GM23338 (cell line): ENCODE measurements at regions not wholly inside any gene's neighbourhood (a gene's known extent, or its start where the extent isn't known, plus 50 kb on each side); places are given as distances from the start of the nearest gene placed in this dataset.
"Not testable (repeated sequence)": the region's sequence is repeated elsewhere in the genome, so short reads cannot be mapped to it uniquely, and the experiment has no call there.

Experiments used
- ATAC-seq: fragments of 200-7000 bp; cut with Tn5 transposase; 3 replicates; pipeline ENCODE4 v1.9.1; 2020
- DNase-seq: peaks from one replicate; pipeline ENCODE4 v3.0.0-alpha.2; 2015; ENCODE audit warnings: low spot score
- H2AFZ ChIP-seq: fragments of 200-600 bp; sonication (generic); 2 replicates; pipeline ENCODE4 v1.8.0; 2016; ENCODE audit warnings: antibody characterized with exemption, mild to moderate bottlenecking, moderate library complexity
- H3F3A ChIP-seq: fragments of 200-600 bp; sonication (generic); replicated peaks from 2 replicates; pipeline ENCODE4 v1.8.0; 2017; ENCODE audit warnings: antibody characterized with exemption, mixed run types, low read depth
- H3K27ac ChIP-seq: fragments of 200-600 bp; sonication (generic); 2 replicates; pipeline ENCODE4 v1.6.1; 2016; ENCODE audit warnings: low read depth
- H3K27me3 ChIP-seq: fragments of 200-600 bp; sonication (generic); 2 replicates; pipeline ENCODE4 v1.8.0; 2016; ENCODE audit warnings: mild to moderate bottlenecking, mixed run types, moderate library complexity; ENCODE audit not compliant: insufficient read depth
- H3K36me3 ChIP-seq: fragments of 200-600 bp; sonication (generic); 2 replicates; pipeline ENCODE4 v1.8.0; 2016; ENCODE audit warnings: mild to moderate bottlenecking; ENCODE audit not compliant: insufficient read depth
- H3K4me1 ChIP-seq: fragments of 200-600 bp; sonication (generic); 2 replicates; pipeline ENCODE4 v1.8.0; 2016; ENCODE audit warnings: mild to moderate bottlenecking, moderate library complexity; ENCODE audit not compliant: insufficient read depth
- H3K4me2 ChIP-seq: fragments of 200-600 bp; sonication (generic); 2 replicates; pipeline ENCODE4 v1.7.1; 2017; ENCODE audit warnings: mixed run types
- H3K4me3 ChIP-seq: fragments of 200-600 bp; sonication (generic); 2 replicates; pipeline ENCODE4 v1.6.1; 2016; ENCODE audit warnings: mixed run types
- H3K79me2 ChIP-seq: fragments of 200-600 bp; sonication (generic); replicated peaks from 2 replicates; pipeline ENCODE4 v1.8.0; 2017; ENCODE audit warnings: mild to moderate bottlenecking; ENCODE audit not compliant: insufficient read depth
- H3K9me2 ChIP-seq: fragments of 200-600 bp; sonication (generic); 2 replicates; pipeline ENCODE4 v1.8.0; 2017; ENCODE audit not compliant: insufficient read depth
- H4K20me1 ChIP-seq: fragments of 200-600 bp; sonication (generic); replicated peaks from 2 replicates; pipeline ENCODE4 v1.8.0; 2017; ENCODE audit warnings: mild to moderate bottlenecking; ENCODE audit not compliant: insufficient read depth
- H3K27ac Mint-ChIP-seq: 2 replicates; pipeline ENCODE4 v1.8.0; 2020; ENCODE audit warnings: inconsistent platforms, mild to moderate bottlenecking, moderate library complexity, mixed read lengths
- H3K27me3 Mint-ChIP-seq: 3 replicates; pipeline ENCODE4 v1.8.0; 2022; ENCODE audit warnings: low read depth, mild to moderate bottlenecking, moderate library complexity, mixed read lengths, inconsistent platforms; ENCODE audit not compliant: insufficient read depth, poor library complexity
- H3K36me3 Mint-ChIP-seq: 3 replicates; pipeline ENCODE4 v1.8.0; 2021; ENCODE audit warnings: low read depth, mild to moderate bottlenecking, inconsistent platforms, moderate library complexity, mixed read lengths
- H3K4me1 Mint-ChIP-seq: 3 replicates; pipeline ENCODE4 v1.8.0; 2020; ENCODE audit warnings: mild to moderate bottlenecking, inconsistent platforms, mixed read lengths
- H3K4me3 Mint-ChIP-seq: 3 replicates; pipeline ENCODE4 v1.8.0; 2021; ENCODE audit warnings: moderate library complexity, mild to moderate bottlenecking, inconsistent platforms, mixed read lengths
- H3K9me3 Mint-ChIP-seq: 3 replicates; pipeline ENCODE4 v1.8.0; 2020; ENCODE audit warnings: moderate library complexity, mild to moderate bottlenecking, inconsistent platforms, mixed read lengths
- CREB1 ChIP-seq: fragments of 250-450 bp; sonication (Bioruptor Pico); IDR thresholded peaks from 2 replicates; pipeline ENCODE4 v1.5.0; 2020; ENCODE audit warnings: low read depth, mild to moderate bottlenecking, moderate library complexity
- CTCF ChIP-seq, 2 experiments: fragments of 200-600 bp in 1 of 2; sonication (generic) in 1 of 2; conservative IDR thresholded peaks; 2 replicates each; pipeline versions ENCODE4 v1.5.1 to v1.6.1; 2016 to 2017; ENCODE audit warnings: antibody characterized with exemption in 2 of 2, low read depth in 2 of 2, mild to moderate bottlenecking in 2 of 2, moderate library complexity in 1 of 2
- EZH2 ChIP-seq: fragments of 200-600 bp; sonication (generic); IDR thresholded peaks from one replicate; pipeline ENCODE4 v1.8.0; 2017; ENCODE audit warnings: antibody characterized with exemption, mild to moderate bottlenecking, low read depth; ENCODE audit not compliant: unreplicated experiment
- EZH2phosphoT487 ChIP-seq: fragments of 200-600 bp; sonication (generic); IDR thresholded peaks from one replicate; pipeline ENCODE4 v1.8.1; 2018; ENCODE audit warnings: antibody characterized with exemption; ENCODE audit not compliant: unreplicated experiment
- JUNB ChIP-seq: IDR thresholded peaks from one replicate; pipeline ENCODE4 v1.6.1; 2016; ENCODE audit warnings: antibody characterized with exemption; ENCODE audit not compliant: unreplicated experiment
- NANOG ChIP-seq: IDR thresholded peaks from 2 replicates; pipeline ENCODE4 v1.6.1; 2016; ENCODE audit warnings: antibody characterized with exemption, borderline replicate concordance
- POLR2AphosphoS5 ChIP-seq: IDR thresholded peaks from 2 replicates; pipeline ENCODE4 v1.6.1; 2016; ENCODE audit warnings: antibody characterized with exemption, low read depth
- REST ChIP-seq: IDR thresholded peaks from one replicate; pipeline ENCODE4 v1.6.1; 2018; ENCODE audit warnings: antibody characterized with exemption; ENCODE audit not compliant: unreplicated experiment
- STAT1 ChIP-seq: IDR thresholded peaks from one replicate; pipeline ENCODE4 v1.6.1; 2016; ENCODE audit warnings: antibody characterized with exemption; ENCODE audit not compliant: unreplicated experiment
- ZNF114 ChIP-seq: fragments of 250-450 bp; sonication (Bioruptor Pico); IDR thresholded peaks from 2 replicates; pipeline ENCODE4 v1.5.0; 2020; ENCODE audit warnings: mild to moderate bottlenecking, moderate library complexity
- ZNF331 ChIP-seq: fragments of 250-450 bp; sonication (Bioruptor Pico); IDR thresholded peaks from 2 replicates; pipeline ENCODE4 v1.5.0; 2020; ENCODE audit warnings: low read depth, mild to moderate bottlenecking, moderate library complexity
- ZNF462 ChIP-seq: fragments of 250-450 bp; sonication (Bioruptor Pico); IDR thresholded peaks from 2 replicates; pipeline ENCODE4 v1.5.0; 2020; ENCODE audit warnings: mild to moderate bottlenecking, moderate library complexity

GRCh38 chr4:72767618-72768302 lies 198.7 kb upstream of the ADAMTS3 start:
- ATAC-seq, result no peak
- Mint-ChIP-seq H3K4me3 (no peak overlapping the region), H3K27ac (no peak overlapping the region), H3K36me3 (peaks cover 4% of the 10 kb centered on the region; the same call in 1 of the 3 replicates), H3K4me1 (peaks cover 4% of the 10 kb centered on the region; the same call in 2 of the 3 replicates), H3K9me3 (peaks cover 4% of the 10 kb centered on the region; the same call in 2 of the 3 replicates), H3K27me3 (no peaks in the 10 kb centered on the region)
- Histone ChIP-seq H4K20me1 (no peaks in the 10 kb centered on the region), H3K27ac (no peak overlapping the region), H3K4me3 (no peak overlapping the region), H2AFZ (no peak overlapping the region), H3F3A (no peaks in the 10 kb centered on the region), H3K4me1 (no peaks in the 10 kb centered on the region), H3K9me2 (no peaks in the 10 kb centered on the region), H3K36me3 (no peaks in the 10 kb centered on the region), H3K4me2 (no peak overlapping the region), H3K79me2 (no peaks in the 10 kb centered on the region), H3K27me3 (no peaks in the 10 kb centered on the region)
- no peak for DNase-seq
- TF ChIP-seq CTCF (conservative IDR thresholded peaks at IDR 0.05; ENCODE audit: low read depth in 2 of 2) (no peak), POLR2AphosphoS5 (no peak), EZH2phosphoT487 (no peak), REST (no peak), STAT1 (no peak), ZNF462 (CRISPR knock-in tag) (no peak), CREB1 (CRISPR knock-in tag) (no peak), NANOG (no peak), JUNB (no peak), ZNF331 (no peak), EZH2 (no peak), ZNF114 (no peak)

DNA sequence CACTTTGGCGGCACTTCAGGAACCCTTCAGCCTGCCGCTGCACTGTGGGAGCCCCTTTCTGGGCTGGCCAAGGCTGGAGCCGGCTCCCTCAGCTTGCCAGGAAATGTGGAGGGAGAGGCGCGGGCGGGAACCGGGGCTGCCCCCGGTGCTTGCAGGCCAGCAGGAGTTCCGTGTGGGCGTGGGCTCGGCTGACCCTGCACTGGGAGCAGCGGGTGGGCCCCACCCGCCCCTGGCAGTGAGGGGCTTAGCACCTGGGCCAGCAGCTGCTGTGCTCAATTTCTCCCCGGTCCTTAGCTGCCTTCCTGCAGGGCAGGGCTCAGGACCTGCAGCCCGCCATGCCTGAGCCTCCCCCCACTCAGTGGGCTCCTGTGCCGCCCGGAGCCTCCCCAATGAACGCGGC lies 196.8 kb upstream of the ADAMTS3 start:
- H3K27ac ChIP-seq, H3K4me3 ChIP-seq, H3F3A ChIP-seq, H3K4me2 ChIP-seq, DNase-seq, H3K27ac Mint-ChIP-seq, H4K20me1 ChIP-seq, H3K9me3 Mint-ChIP-seq, H3K36me3 ChIP-seq, H3K4me1 ChIP-seq, H3K9me2 ChIP-seq, H3K79me2 ChIP-seq, H3K36me3 Mint-ChIP-seq, H3K4me3 Mint-ChIP-seq, H3K4me1 Mint-ChIP-seq, H2AFZ ChIP-seq, H3K27me3 Mint-ChIP-seq, H3K27me3 ChIP-seq, ATAC-seq: not testable (repeated sequence)
